Nephron progenitor cell (in vitro differentiated cells): ENCODE measurements at regions not wholly inside any gene's neighbourhood (a gene's known extent, or its start where the extent isn't known, plus 50 kb on each side); places are given as distances from the start of the nearest gene placed in this dataset.

Source experiments
- DNase-seq: peaks from one replicate; pipeline ENCODE4 v3.0.0; 2021
- H3K27ac Mint-ChIP-seq: 2 replicates; pipeline ENCODE4 v1.8.0; 2021; ENCODE audit warnings: mild to moderate bottlenecking, moderate library complexity, mixed read lengths
- H3K27me3 Mint-ChIP-seq: 2 replicates; pipeline ENCODE4 v1.8.0; 2021; ENCODE audit warnings: mild to moderate bottlenecking, low read depth, mixed read lengths; ENCODE audit not compliant: poor library complexity
- H3K36me3 Mint-ChIP-seq: 2 replicates; pipeline ENCODE4 v1.8.0; 2021; ENCODE audit warnings: low read depth, mixed read lengths
- H3K4me1 Mint-ChIP-seq: 2 replicates; pipeline ENCODE4 v1.8.0; 2021; ENCODE audit warnings: mixed read lengths
- H3K4me3 Mint-ChIP-seq: 2 replicates; pipeline ENCODE4 v1.8.0; 2021; ENCODE audit warnings: mild to moderate bottlenecking, moderate library complexity, mixed read lengths
- H3K9me3 Mint-ChIP-seq: 2 replicates; pipeline ENCODE4 v1.8.0; 2021; ENCODE audit warnings: mild to moderate bottlenecking, moderate library complexity, mixed read lengths
- CTCF ChIP-seq: fragments of 200-600 bp; sonication (generic); IDR thresholded peaks from 2 replicates; pipeline ENCODE4 v1.5.0; 2021; ENCODE audit warnings: antibody characterized with exemption

GRCh38 chr12:19597167-19598026 lies 158.1 kb downstream of the AEBP2 start:
- no peak for TF ChIP-seq CTCF
- no peak for DNase-seq
- H3K27ac Mint-ChIP-seq = no peak overlapping the region
- H3K36me3 Mint-ChIP-seq = no peaks in the 10 kb centered on the region
- H3K9me3 Mint-ChIP-seq = no peaks in the 10 kb centered on the region
- peaks cover 3% of the 10 kb centered on the region for H3K27me3 Mint-ChIP-seq
- H3K4me3 Mint-ChIP-seq = no peak overlapping the region
- H3K4me1 Mint-ChIP-seq = no peaks in the 10 kb centered on the region

GRCh38 chr12:19605720-19606119 lies 166.4 kb downstream of the AEBP2 start:
- Mint-ChIP-seq H3K4me3 (no peak overlapping the region), H3K4me1 (no peaks in the 10 kb centered on the region), H3K27me3 (no peaks in the 10 kb centered on the region), H3K9me3 (peaks cover 4% of the 10 kb centered on the region), H3K36me3 (no peaks in the 10 kb centered on the region), H3K27ac (no peak overlapping the region)
- no peak for DNase-seq
- no peak for TF ChIP-seq CTCF

GRCh38 chr12:19608039-19608438 lies 168.7 kb downstream of the AEBP2 start:
- no peak for TF ChIP-seq CTCF

GRCh38 chr12:19613051-19613535 lies 173.8 kb downstream of the AEBP2 start:
- no peaks in the 10 kb centered on the region for H3K27me3 Mint-ChIP-seq
- peaks cover 18% of the 10 kb centered on the region for H3K9me3 Mint-ChIP-seq
- no peak for TF ChIP-seq CTCF
- H3K4me3 Mint-ChIP-seq = no peak overlapping the region
- no peaks in the 10 kb centered on the region for H3K4me1 Mint-ChIP-seq
- H3K36me3 Mint-ChIP-seq = peaks cover 6% of the 10 kb centered on the region
- H3K27ac Mint-ChIP-seq = no peak overlapping the region
- no peak for DNase-seq

More at GRCh38 chr12:19608039-19608438, 168.7 kb downstream of the AEBP2 start:
- H3K4me1 Mint-ChIP-seq = no peaks in the 10 kb centered on the region
- H3K4me3 Mint-ChIP-seq = no peak overlapping the region
- peaks cover 18% of the 10 kb centered on the region for H3K9me3 Mint-ChIP-seq
- H3K36me3 Mint-ChIP-seq = peaks cover 6% of the 10 kb centered on the region
- H3K27ac Mint-ChIP-seq = no peak overlapping the region
- DNase-seq = no peak
- H3K27me3 Mint-ChIP-seq = no peaks in the 10 kb centered on the region

- no peak overlapping the region for H3K27ac Mint-ChIP-seq
- DNase-seq = no peak
- H3K27me3 Mint-ChIP-seq = no peaks in the 10 kb centered on the region
- peaks cover 6% of the 10 kb centered on the region for H3K36me3 Mint-ChIP-seq
- H3K4me3 Mint-ChIP-seq = no peak overlapping the region
- TF ChIP-seq CTCF = no peak
- H3K4me1 Mint-ChIP-seq = no peaks in the 10 kb centered on the region
- H3K9me3 Mint-ChIP-seq = peaks cover 18% of the 10 kb centered on the region
Observed at GRCh38 chr12:19614601-19615383, 175.5 kb downstream of the AEBP2 start.
